GM10266 (cell line): ENCODE measurements at regions not wholly inside any gene's neighbourhood (a gene's known extent, or its start where the extent isn't known, plus 50 kb on each side); places are given as distances from the start of the nearest gene placed in this dataset.
"Not testable (repeated sequence)": the region's sequence is repeated elsewhere in the genome, so short reads cannot be mapped to it uniquely, and the experiment has no call there.

Source experiments
- DNase-seq: peaks from one replicate; pipeline ENCODE4 v3.0.0; 2012; ENCODE audit errors: extremely low spot score
- TF ChIP-seq, protein P1 (sequence below): IDR thresholded peaks from 2 replicates; pipeline ENCODE4 v1.5.1; 2012; ENCODE audit warnings: mild to moderate bottlenecking, low read depth; ENCODE audit not compliant: control insufficient read depth, insufficient read depth; ENCODE audit errors: missing control alignments

DNA sequence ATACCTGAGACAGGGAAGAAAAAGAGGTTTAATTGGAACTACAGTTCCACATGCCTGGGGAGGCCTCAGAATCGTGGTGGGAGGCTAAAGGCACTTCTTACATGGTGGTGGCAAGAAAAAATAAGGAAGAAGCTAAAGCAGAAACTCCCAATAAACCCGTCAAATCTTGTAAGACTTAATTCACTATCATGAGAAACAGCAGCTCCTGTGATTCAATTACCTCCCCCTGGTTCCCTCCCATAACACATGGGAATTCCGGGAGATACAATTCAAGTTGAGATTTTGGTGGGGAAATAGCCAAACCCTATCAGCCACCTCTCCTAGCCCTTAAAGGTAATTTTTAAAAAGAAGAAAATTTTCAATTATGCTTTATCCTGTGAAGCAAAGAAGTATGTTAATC, 728.8 kb downstream of the RNF144A start:
- TF ChIP-seq, protein P1, sequence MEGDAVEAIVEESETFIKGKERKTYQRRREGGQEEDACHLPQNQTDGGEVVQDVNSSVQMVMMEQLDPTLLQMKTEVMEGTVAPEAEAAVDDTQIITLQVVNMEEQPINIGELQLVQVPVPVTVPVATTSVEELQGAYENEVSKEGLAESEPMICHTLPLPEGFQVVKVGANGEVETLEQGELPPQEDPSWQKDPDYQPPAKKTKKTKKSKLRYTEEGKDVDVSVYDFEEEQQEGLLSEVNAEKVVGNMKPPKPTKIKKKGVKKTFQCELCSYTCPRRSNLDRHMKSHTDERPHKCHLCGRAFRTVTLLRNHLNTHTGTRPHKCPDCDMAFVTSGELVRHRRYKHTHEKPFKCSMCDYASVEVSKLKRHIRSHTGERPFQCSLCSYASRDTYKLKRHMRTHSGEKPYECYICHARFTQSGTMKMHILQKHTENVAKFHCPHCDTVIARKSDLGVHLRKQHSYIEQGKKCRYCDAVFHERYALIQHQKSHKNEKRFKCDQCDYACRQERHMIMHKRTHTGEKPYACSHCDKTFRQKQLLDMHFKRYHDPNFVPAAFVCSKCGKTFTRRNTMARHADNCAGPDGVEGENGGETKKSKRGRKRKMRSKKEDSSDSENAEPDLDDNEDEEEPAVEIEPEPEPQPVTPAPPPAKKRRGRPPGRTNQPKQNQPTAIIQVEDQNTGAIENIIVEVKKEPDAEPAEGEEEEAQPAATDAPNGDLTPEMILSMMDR = no peak
- DNase-seq = no peak

DNA sequence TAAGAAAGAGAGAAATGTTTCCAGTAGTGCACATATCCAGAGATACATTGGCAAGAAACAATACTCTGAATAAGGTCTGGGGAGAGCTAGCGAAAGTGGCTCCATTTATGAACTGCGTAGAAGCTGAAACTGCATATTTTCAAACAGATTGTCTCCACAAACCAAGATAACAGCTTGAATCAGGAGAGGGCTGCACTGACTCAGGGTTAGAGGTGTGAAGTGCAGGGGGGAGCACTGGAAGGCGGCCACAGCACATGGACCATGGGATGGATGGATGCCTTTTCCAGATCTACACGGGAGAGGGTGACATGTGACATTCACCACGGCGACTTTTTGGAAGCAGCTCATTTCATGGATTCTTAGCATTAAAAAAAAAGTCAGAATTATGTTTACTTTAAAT, 729.4 kb downstream of the RNF144A start:
- TF ChIP-seq, protein P1 = no peak
- no peak for DNase-seq

DNA sequence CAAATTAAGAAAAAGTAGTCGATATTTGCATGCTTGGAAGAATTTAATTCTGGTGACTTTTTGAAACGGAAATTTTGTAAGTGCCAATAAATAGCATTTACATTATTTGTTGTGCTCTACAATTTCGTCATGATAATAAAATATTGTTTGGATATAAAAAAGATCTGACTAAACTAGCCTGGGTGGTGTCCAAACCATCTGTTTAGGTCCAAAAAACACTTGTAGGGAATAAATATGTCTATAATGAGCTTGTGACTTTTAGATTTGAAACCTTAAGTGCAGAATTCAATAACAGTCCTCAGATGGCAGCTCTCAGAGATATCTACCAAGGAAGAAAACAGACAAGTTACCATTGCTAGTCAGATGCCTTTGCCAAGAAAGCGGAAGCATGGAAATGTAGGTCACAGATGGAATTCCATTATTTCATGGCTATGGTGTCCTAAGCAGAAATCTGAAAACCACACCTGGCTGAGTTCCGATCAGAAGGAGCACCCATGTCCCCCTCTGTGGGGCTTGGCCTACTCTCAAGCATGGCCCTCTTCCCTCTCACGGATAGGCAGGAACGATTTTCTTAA, 731.1 kb downstream of the RNF144A start:
- no peak for DNase-seq
- TF ChIP-seq, protein P1 = no peak

DNA sequence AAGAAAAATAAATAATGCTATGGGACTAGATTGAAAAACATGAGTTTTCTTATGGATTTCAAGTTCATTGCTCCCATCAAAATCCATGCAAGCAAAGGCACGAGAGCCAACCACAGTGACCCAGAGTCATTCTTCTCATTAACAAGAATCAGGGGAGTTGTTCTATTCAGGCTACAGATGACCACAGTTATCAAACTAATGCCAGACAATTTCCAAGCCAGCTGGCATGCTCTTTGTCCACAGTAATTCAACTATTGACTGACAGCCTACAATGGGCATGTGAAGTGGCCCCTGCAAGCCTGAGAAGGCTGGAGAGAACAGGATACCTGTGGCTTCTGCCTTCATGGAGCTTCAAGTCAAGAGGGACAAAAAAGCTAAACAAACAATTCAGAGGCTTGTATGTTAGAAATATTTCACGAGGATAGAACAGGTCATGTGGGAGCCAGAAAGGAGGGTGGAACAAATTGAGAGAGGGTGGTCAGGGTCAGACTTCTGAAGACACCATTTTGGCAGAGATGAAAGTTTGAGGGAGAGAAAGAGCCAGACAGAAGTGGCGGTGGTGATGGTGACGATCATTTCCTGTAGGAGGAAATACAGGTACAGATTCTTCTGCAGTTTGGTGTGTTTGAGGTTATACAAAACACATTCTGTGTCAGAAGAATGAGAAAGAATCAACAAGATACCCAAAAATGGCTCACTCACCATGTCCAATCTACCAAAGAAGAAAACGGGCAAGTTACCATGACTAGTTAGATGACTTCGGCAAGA, 732.4 kb downstream of the RNF144A start:
- DNase-seq = no peak
- TF ChIP-seq, protein P1 = no peak

DNA sequence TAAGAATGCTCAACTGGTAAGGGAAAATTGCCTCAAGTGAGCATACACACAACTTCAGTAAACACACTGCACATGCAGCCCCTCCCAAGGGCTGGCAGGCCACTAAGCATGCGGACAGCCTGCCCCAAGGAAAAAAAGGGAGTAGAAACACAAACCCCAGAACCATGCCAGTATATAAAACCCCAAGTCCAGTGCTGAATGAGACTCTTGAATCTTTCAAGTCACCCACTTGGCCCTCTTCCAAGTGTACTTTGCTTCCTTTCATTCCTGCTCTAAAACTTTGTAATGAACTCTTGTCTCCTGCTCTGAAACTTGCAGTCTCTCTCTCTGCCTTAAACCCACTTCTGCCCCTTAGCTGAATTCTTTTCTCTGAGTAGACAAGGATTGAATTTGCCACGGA, 736.4 kb downstream of the RNF144A start:
- no peak for DNase-seq
- TF ChIP-seq, protein P1 = no peak

- TF ChIP-seq, protein P1 = no peak
- no peak for DNase-seq
Observed at GRCh38 chr2:7655629-7656028, 738.4 kb downstream of the RNF144A start.

DNA sequence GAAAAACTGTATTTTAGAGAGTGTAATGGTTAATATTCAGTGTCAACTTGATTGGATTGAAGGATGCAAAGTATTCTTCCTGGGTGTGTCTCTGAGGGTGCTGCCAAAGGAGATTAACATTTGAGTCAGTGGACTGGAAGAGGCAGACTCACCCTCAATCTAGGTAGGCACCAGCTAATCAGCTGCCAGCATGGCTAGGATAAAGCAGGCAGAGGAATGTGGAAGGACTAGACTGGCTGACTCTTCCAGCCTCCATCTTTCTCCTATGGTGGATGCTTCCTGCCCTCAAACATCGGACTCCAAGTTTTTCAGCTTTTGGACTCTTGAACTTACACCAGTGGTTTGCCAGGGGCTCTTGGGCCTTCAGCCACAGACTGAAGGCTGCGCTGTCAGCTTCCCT, 740.3 kb downstream of the RNF144A start:
- not testable (repeated sequence) for DNase-seq
